GM12892 (cell line): ENCODE measurements at regions not wholly inside any gene's neighbourhood (a gene's known extent, or its start where the extent isn't known, plus 50 kb on each side); places are given as distances from the start of the nearest gene placed in this dataset.

Experiments used
- DNase-seq: peaks from one replicate; pipeline ENCODE4 v3.0.0; 2011; ENCODE audit not compliant: insufficient read length
- FAIRE-seq: peaks from 2 replicates; lab custom pipeline; 2011; peaks lifted over from hg19 to GRCh38; lab: Jason Lieb, UNC
- POLR2A ChIP-seq: IDR thresholded peaks from 2 replicates; pipeline ENCODE4 v1.6.1; 2011; ENCODE audit warnings: low read depth, low read length, control low read depth
- POLR2AphosphoS5 ChIP-seq: IDR thresholded peaks from 2 replicates; pipeline ENCODE4 v1.6.1; 2011; ENCODE audit warnings: low read depth, low read length, control low read depth
- TAF1 ChIP-seq: IDR thresholded peaks from 2 replicates; pipeline ENCODE4 v1.6.1; 2011; ENCODE audit warnings: low read depth, mild to moderate bottlenecking, control low read depth, low read length, borderline replicate concordance

DNA sequence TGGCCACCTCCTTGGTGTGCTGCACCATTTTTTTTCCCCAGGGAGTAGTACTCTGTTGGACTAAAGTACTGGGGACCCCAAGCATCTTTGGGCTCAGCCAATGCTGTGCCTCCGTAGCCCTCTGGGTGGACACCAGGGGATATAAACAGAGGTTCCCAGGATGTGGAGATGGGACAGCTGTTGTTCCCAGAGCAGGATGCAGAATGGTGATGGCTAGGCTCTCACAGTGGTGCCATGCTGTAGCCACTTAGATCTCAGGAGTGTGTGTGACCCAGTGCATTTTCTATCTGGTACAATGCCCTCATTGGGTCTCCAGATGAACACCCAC lies 50.9 kb upstream of the SCIN start:
- FAIRE-seq (no peak), DNase-seq (no peak)
- TF ChIP-seq POLR2AphosphoS5 (no peak), TAF1 (no peak), POLR2A (no peak)
